ENCODE measurements at regions not wholly inside any gene's neighbourhood (a gene's known extent, or its start where the extent isn't known, plus 50 kb on each side); places are given as distances from the start of the nearest gene placed in this dataset.

- ATAC-seq (no peak), DNase-seq (no peak)
- H3K4me3 ChIP-seq (ENCODE audit: low read length): no peak overlapping the region
- H3K36me3 ChIP-seq (ENCODE audit: control insufficient read depth in 2 of 3, insufficient read depth in 3 of 3, low read length in 3 of 3): no peaks in the 10 kb centered on the region
- H3K36me3 Mint-ChIP-seq: peaks cover 0 to 8% (median 3%) of the 10 kb centered on the region in 5 donors
- peaks cover 0 to 15% (median 8%) of the 10 kb centered on the region in 11 donors for H3K9me3 Mint-ChIP-seq
- no peaks in the 10 kb centered on the region for H3K27me3 ChIP-seq (ENCODE audit: control insufficient read depth in 2 of 2, insufficient read depth in 2 of 2, low read length in 2 of 2)
- H3K4me1 ChIP-seq (ENCODE audit: control insufficient read depth in 2 of 2, insufficient read depth in 2 of 2, low read length in 2 of 2): no peaks in the 10 kb centered on the region
- no peak overlapping the region for H3K4me3 Mint-ChIP-seq
- no peak overlapping the region for H3K27ac Mint-ChIP-seq
- intact Hi-C loops (cut with micrococcal nuclease): no loop called here
- peaks cover 0 to 5% (median 0%) of the 10 kb centered on the region in 7 donors for H3K4me1 Mint-ChIP-seq
- ChIA-PET CTCF (no interaction called here), POLR2A (no interaction called here)
- peaks cover 0 to 32% (median 5%) of the 10 kb centered on the region in 5 donors for H3K27me3 Mint-ChIP-seq
- H3K27ac ChIP-seq (ENCODE audit: low read depth, low read length): no peak overlapping the region
- H3K9me3 ChIP-seq (ENCODE audit: control insufficient read depth in 2 of 3, low read length in 3 of 3): no peaks in the 10 kb centered on the region
Observed at GRCh38 chr14:66037361-66037760, 448.8 kb upstream of the CCDC196 start.

- H3K9me3 ChIP-seq (ENCODE audit: control insufficient read depth in 2 of 3, low read length in 3 of 3): no peaks in the 10 kb centered on the region
- Mint-ChIP-seq H3K27me3 (peaks cover 0 to 34% (median 5%) of the 10 kb centered on the region in 5 donors), H3K36me3 (peaks cover 0 to 4% (median 2%) of the 10 kb centered on the region in 5 donors), H3K9me3 (peaks cover 0 to 9% (median 3%) of the 10 kb centered on the region in 11 donors), H3K4me1 (peaks cover 0 to 5% (median 0%) of the 10 kb centered on the region in 7 donors), H3K4me3 (no peak overlapping the region), H3K27ac (no peak overlapping the region)
- ATAC-seq (no peak), DNase-seq (no peak)
- H3K4me3 ChIP-seq (ENCODE audit: low read length): no peak overlapping the region
- no peaks in the 10 kb centered on the region for H3K27me3 ChIP-seq (ENCODE audit: control insufficient read depth in 2 of 2, insufficient read depth in 2 of 2, low read length in 2 of 2)
- no peaks in the 10 kb centered on the region for H3K36me3 ChIP-seq (ENCODE audit: control insufficient read depth in 2 of 3, insufficient read depth in 3 of 3, low read length in 3 of 3)
- no peak overlapping the region for H3K27ac ChIP-seq (ENCODE audit: low read depth, low read length)
- intact Hi-C loops (cut with micrococcal nuclease): no loop called here
- H3K4me1 ChIP-seq (ENCODE audit: control insufficient read depth in 2 of 2, insufficient read depth in 2 of 2, low read length in 2 of 2): no peaks in the 10 kb centered on the region
- POLR2A ChIA-PET: no interaction called here
- CTCF ChIA-PET: interaction anchor here (0.6 kb wide), 1 partner anchor 1108 kb away, joined by 3 read pairs; no protein-coding TSS in a partner anchor
Observed at GRCh38 chr14:66038212-66038611, 448.0 kb upstream of the CCDC196 start.

GRCh38 chr14:66038618-66039017 is 447.6 kb upstream of the CCDC196 start:
- no peaks in the 10 kb centered on the region for H3K4me1 ChIP-seq (ENCODE audit: control insufficient read depth in 2 of 2, insufficient read depth in 2 of 2, low read length in 2 of 2)
- H3K9me3 ChIP-seq (ENCODE audit: control insufficient read depth in 2 of 3, low read length in 3 of 3): no peaks in the 10 kb centered on the region
- ChIA-PET POLR2A (no interaction called here), CTCF (interaction anchor here (0.6 kb wide), 1 partner anchor 1108 kb away, joined by 3 read pairs; no protein-coding TSS in a partner anchor)
- no peaks in the 10 kb centered on the region for H3K36me3 ChIP-seq (ENCODE audit: control insufficient read depth in 2 of 3, insufficient read depth in 3 of 3, low read length in 3 of 3)
- DNase-seq: no peak
- H3K27me3 Mint-ChIP-seq: peaks cover 0 to 31% (median 5%) of the 10 kb centered on the region in 5 donors
- no peak overlapping the region for H3K27ac Mint-ChIP-seq
- peak; percentile 38 for ATAC-seq
- intact Hi-C loops (cut with micrococcal nuclease): no loop called here
- H3K4me3 Mint-ChIP-seq: no peak overlapping the region
- H3K4me1 Mint-ChIP-seq: peaks cover 0 to 5% (median 0%) of the 10 kb centered on the region in 7 donors
- peaks cover 0 to 4% (median 0%) of the 10 kb centered on the region in 5 donors for H3K36me3 Mint-ChIP-seq
- peaks cover 0 to 8% (median 0%) of the 10 kb centered on the region in 11 donors for H3K9me3 Mint-ChIP-seq
- H3K27me3 ChIP-seq (ENCODE audit: control insufficient read depth in 2 of 2, insufficient read depth in 2 of 2, low read length in 2 of 2): no peaks in the 10 kb centered on the region
- no peak overlapping the region for H3K4me3 ChIP-seq (ENCODE audit: low read length)
- H3K27ac ChIP-seq (ENCODE audit: low read depth, low read length): no peak overlapping the region

GRCh38 chr14:66039495-66039894 is 446.7 kb upstream of the CCDC196 start:
- H3K27ac Mint-ChIP-seq: no peak overlapping the region
- H3K4me3 ChIP-seq (ENCODE audit: low read length): no peak overlapping the region
- ATAC-seq: no peak
- no peaks in the 10 kb centered on the region for H3K27me3 ChIP-seq (ENCODE audit: control insufficient read depth in 2 of 2, insufficient read depth in 2 of 2, low read length in 2 of 2)
- peaks cover 0 to 5% (median 0%) of the 10 kb centered on the region in 11 donors for H3K9me3 Mint-ChIP-seq
- DNase-seq: no peak
- peaks cover 0 to 27% (median 5%) of the 10 kb centered on the region in 5 donors for H3K27me3 Mint-ChIP-seq
- no peaks in the 10 kb centered on the region for H3K4me1 ChIP-seq (ENCODE audit: control insufficient read depth in 2 of 2, insufficient read depth in 2 of 2, low read length in 2 of 2)
- H3K4me3 Mint-ChIP-seq: no peak overlapping the region
- H3K9me3 ChIP-seq (ENCODE audit: control insufficient read depth in 2 of 3, low read length in 3 of 3): no peaks in the 10 kb centered on the region
- peaks cover 0 to 5% (median 0%) of the 10 kb centered on the region in 7 donors for H3K4me1 Mint-ChIP-seq
- intact Hi-C loops (cut with micrococcal nuclease): no loop called here
- peaks cover 0 to 4% (median 0%) of the 10 kb centered on the region in 5 donors for H3K36me3 Mint-ChIP-seq
- no peaks in the 10 kb centered on the region for H3K36me3 ChIP-seq (ENCODE audit: control insufficient read depth in 2 of 3, insufficient read depth in 3 of 3, low read length in 3 of 3)
- no peak overlapping the region for H3K27ac ChIP-seq (ENCODE audit: low read depth, low read length)
- ChIA-PET CTCF (no interaction called here), POLR2A (no interaction called here)

GRCh38 chr14:66041582-66041981 is 444.6 kb upstream of the CCDC196 start:
- intact Hi-C loops (cut with micrococcal nuclease): no loop called here
- Mint-ChIP-seq H3K4me3 (no peak overlapping the region), H3K27me3 (peaks cover 0 to 18% (median 5%) of the 10 kb centered on the region in 5 donors), H3K9me3 (peaks cover 0 to 5% (median 0%) of the 10 kb centered on the region in 11 donors), H3K27ac (peak overlapping the region in 1 of 9 donors; percentile 2), H3K4me1 (peaks cover 0 to 5% (median 0%) of the 10 kb centered on the region in 7 donors), H3K36me3 (no peaks in the 10 kb centered on the region)
- no peak overlapping the region for H3K27ac ChIP-seq (ENCODE audit: low read depth, low read length)
- H3K9me3 ChIP-seq (ENCODE audit: control insufficient read depth in 2 of 3, low read length in 3 of 3): no peaks in the 10 kb centered on the region
- no peaks in the 10 kb centered on the region for H3K27me3 ChIP-seq (ENCODE audit: control insufficient read depth in 2 of 2, insufficient read depth in 2 of 2, low read length in 2 of 2)
- H3K4me1 ChIP-seq (ENCODE audit: control insufficient read depth in 2 of 2, insufficient read depth in 2 of 2, low read length in 2 of 2): no peaks in the 10 kb centered on the region
- H3K36me3 ChIP-seq (ENCODE audit: control insufficient read depth in 2 of 3, insufficient read depth in 3 of 3, low read length in 3 of 3): no peaks in the 10 kb centered on the region
- ChIA-PET CTCF (no interaction called here), POLR2A (no interaction called here)
- no peak overlapping the region for H3K4me3 ChIP-seq (ENCODE audit: low read length)
- DNase-seq (no peak), ATAC-seq (no peak)

GRCh38 chr14:66043921-66044320 is 442.2 kb upstream of the CCDC196 start:
- intact Hi-C loops (cut with micrococcal nuclease): no loop called here
- ChIA-PET CTCF (no interaction called here), POLR2A (no interaction called here)
- Histone ChIP-seq H3K9me3 (ENCODE audit: control insufficient read depth in 2 of 3, low read length in 3 of 3) (no peaks in the 10 kb centered on the region), H3K4me3 (ENCODE audit: low read length) (no peak overlapping the region), H3K27me3 (ENCODE audit: control insufficient read depth in 2 of 2, insufficient read depth in 2 of 2, low read length in 2 of 2) (no peaks in the 10 kb centered on the region), H3K4me1 (ENCODE audit: control insufficient read depth in 2 of 2, insufficient read depth in 2 of 2, low read length in 2 of 2) (no peaks in the 10 kb centered on the region), H3K36me3 (ENCODE audit: control insufficient read depth in 2 of 3, insufficient read depth in 3 of 3, low read length in 3 of 3) (no peaks in the 10 kb centered on the region), H3K27ac (ENCODE audit: low read depth, low read length) (no peak overlapping the region)
- ATAC-seq: no peak
- Mint-ChIP-seq H3K9me3 (peaks cover 0 to 5% (median 0%) of the 10 kb centered on the region in 11 donors), H3K27ac (no peak overlapping the region), H3K36me3 (peaks cover 0 to 6% (median 1%) of the 10 kb centered on the region in 5 donors), H3K4me1 (peaks cover 0 to 5% (median 0%) of the 10 kb centered on the region in 7 donors), H3K27me3 (peaks cover 0 to 29% (median 2%) of the 10 kb centered on the region in 5 donors), H3K4me3 (no peak overlapping the region)
- DNase-seq: no peak

- Mint-ChIP-seq H3K36me3 (peaks cover 0 to 9% (median 3%) of the 10 kb centered on the region in 5 donors), H3K27ac (no peak overlapping the region), H3K4me3 (no peak overlapping the region), H3K27me3 (peaks cover 0 to 39% (median 0%) of the 10 kb centered on the region in 5 donors), H3K9me3 (peaks cover 0 to 5% (median 0%) of the 10 kb centered on the region in 11 donors), H3K4me1 (peaks cover 0 to 5% (median 0%) of the 10 kb centered on the region in 7 donors)
- no peaks in the 10 kb centered on the region for H3K9me3 ChIP-seq (ENCODE audit: control insufficient read depth in 2 of 3, low read length in 3 of 3)
- CTCF ChIA-PET: no interaction called here
- intact Hi-C loops (cut with micrococcal nuclease): no loop called here
- POLR2A ChIA-PET: no interaction called here
- no peak overlapping the region for H3K27ac ChIP-seq (ENCODE audit: low read depth, low read length)
- no peak overlapping the region for H3K4me3 ChIP-seq (ENCODE audit: low read length)
- ATAC-seq (no peak), DNase-seq (no peak)
- H3K4me1 ChIP-seq (ENCODE audit: control insufficient read depth in 2 of 2, insufficient read depth in 2 of 2, low read length in 2 of 2): no peaks in the 10 kb centered on the region
- H3K36me3 ChIP-seq (ENCODE audit: control insufficient read depth in 2 of 3, insufficient read depth in 3 of 3, low read length in 3 of 3): no peaks in the 10 kb centered on the region
- no peaks in the 10 kb centered on the region for H3K27me3 ChIP-seq (ENCODE audit: control insufficient read depth in 2 of 2, insufficient read depth in 2 of 2, low read length in 2 of 2)
Observed at GRCh38 chr14:66045572-66046021, 440.6 kb upstream of the CCDC196 start.

Data from naive thymus-derived CD4-positive, alpha-beta T cell (primary cell).